GM12891 (cell line): ENCODE measurements at regions not wholly inside any gene's neighbourhood (a gene's known extent, or its start where the extent isn't known, plus 50 kb on each side); places are given as distances from the start of the nearest gene placed in this dataset.

Experiments
- PAX5 ChIP-seq: IDR thresholded peaks from 2 replicates; pipeline ENCODE4 v1.6.1; 2011; ENCODE audit warnings: low read length, moderate library complexity, mild to moderate bottlenecking; ENCODE audit not compliant: insufficient read depth, severe bottlenecking
- POLR2A ChIP-seq: IDR thresholded peaks from 2 replicates; pipeline ENCODE4 v1.6.1; 2011; ENCODE audit warnings: low read depth, low read length, control low read depth
- POLR2AphosphoS5 ChIP-seq: IDR thresholded peaks from 2 replicates; pipeline ENCODE4 v1.6.1; 2011; ENCODE audit warnings: low read depth, low read length, control low read depth
- POU2F2 ChIP-seq: IDR thresholded peaks from 2 replicates; pipeline ENCODE4 v1.6.1; 2011; ENCODE audit warnings: low read depth, mild to moderate bottlenecking, control low read depth, low read length, moderate library complexity
- SPI1 ChIP-seq: IDR thresholded peaks from 2 replicates; pipeline ENCODE4 v1.6.1; 2011; ENCODE audit warnings: low read depth, low read length, control low read depth
- TAF1 ChIP-seq: IDR thresholded peaks from 2 replicates; pipeline ENCODE4 v1.6.1; 2011; ENCODE audit warnings: low read depth, low read length, control low read depth

DNA sequence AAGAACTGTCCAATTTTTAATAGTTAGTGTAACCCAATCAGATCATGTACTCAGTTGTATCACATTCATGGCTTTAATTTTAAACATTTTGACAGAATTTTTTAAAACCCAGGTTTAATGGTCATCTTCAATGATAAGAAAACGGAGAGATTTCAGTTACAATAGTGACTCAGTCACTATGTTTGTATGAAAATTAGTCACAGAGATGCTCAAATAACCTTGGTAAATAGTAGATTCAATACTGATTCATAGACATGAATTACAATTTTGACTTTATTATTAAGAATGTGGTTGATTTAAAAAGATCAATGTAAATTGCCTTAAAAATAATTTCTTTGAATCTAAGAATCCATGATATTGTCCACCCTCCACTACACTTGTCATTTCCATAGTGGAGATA is 64.6 kb upstream of the TYRP1 start:
- TF ChIP-seq POLR2A (no peak), SPI1 (no peak), POLR2AphosphoS5 (no peak), TAF1 (no peak), PAX5 (no peak), POU2F2 (no peak)
